ENCODE measurements at regions not wholly inside any gene's neighbourhood (a gene's known extent, or its start where the extent isn't known, plus 50 kb on each side); places are given as distances from the start of the nearest gene placed in this dataset.

- H4K91ac ChIP-seq (replicated peaks; ENCODE audit: insufficient read length, low read length), result no peak overlapping the region
- no peak overlapping the region for H3K18ac ChIP-seq (ENCODE audit: extremely low read depth, low read length)
- H3K23me2 ChIP-seq (ENCODE audit: low read depth, low read length), result no peaks in the 10 kb centered on the region
- H3K56ac ChIP-seq (replicated peaks; ENCODE audit: insufficient read length, low read depth, low read length), result no peak overlapping the region
- no peak for DNase-seq (ENCODE audit: low read depth in 1 of 2, low spot score in 2 of 2)
- FAIRE-seq, result no peak
- no peak overlapping the region for H3K4ac ChIP-seq (replicated peaks; ENCODE audit: insufficient read length, low read depth, low read length)
- ChIA-PET POLR2A (ENCODE audit: partially characterized antibody) (no interaction called here), CTCF (ENCODE audit: partially characterized antibody) (no interaction called here)
- no peak overlapping the region for H3K27ac ChIP-seq (ENCODE audit: low read depth, low read length)
- no peaks in the 10 kb centered on the region for H3K36me3 ChIP-seq (ENCODE audit: control insufficient read depth in 2 of 4, insufficient read depth in 4 of 4, low read length in 3 of 4)
- H2BK20ac ChIP-seq (ENCODE audit: low read length), result no peak overlapping the region
- H2BK12ac ChIP-seq (ENCODE audit: low read depth, low read length), result no peak overlapping the region
- no peak overlapping the region for H3K14ac ChIP-seq (ENCODE audit: insufficient read length)
- H3K4me3 ChIP-seq (ENCODE audit: extremely low read depth in 1 of 4, insufficient read depth in 2 of 4, low read depth in 3 of 4, low read length in 4 of 4), result no peak overlapping the region
- H3K23ac ChIP-seq (ENCODE audit: insufficient read length), result no peak overlapping the region
- no peak for TF ChIP-seq RFX5 (IDR thresholded peaks at IDR 0.05; ENCODE audit: borderline replicate concordance, low read depth, low read length)
- TF ChIP-seq CHD1 (IDR thresholded peaks at IDR 0.05; ENCODE audit: low read depth, low read length), result no peak
- no peak for TF ChIP-seq SIX5 (IDR thresholded peaks at IDR 0.05; ENCODE audit: low read depth, low read length)
- TF ChIP-seq ZNF274 (IDR thresholded peaks at IDR 0.05; ENCODE audit: borderline replicate concordance, extremely low read depth, low read length), result no peak
- TF ChIP-seq HDAC2 (IDR thresholded peaks at IDR 0.05; ENCODE audit: borderline replicate concordance in 1 of 2, low read depth in 2 of 2, low read length in 2 of 2), result no peak
- no peak for TF ChIP-seq BRCA1 (IDR thresholded peaks at IDR 0.05; ENCODE audit: low read depth, low read length)
- no peak for TF ChIP-seq CHD2 (IDR thresholded peaks at IDR 0.05; ENCODE audit: low read length)
- no peak for TF ChIP-seq TAF7 (optimal IDR thresholded peaks at IDR 0.05; ENCODE audit: borderline replicate concordance, low read depth, low read length)
- no peak for TF ChIP-seq EP300 (IDR thresholded peaks at IDR 0.05; ENCODE audit: borderline replicate concordance in 1 of 2, low read depth in 2 of 2, low read length in 2 of 2)
- TF ChIP-seq KDM1A (IDR thresholded peaks at IDR 0.05; ENCODE audit: borderline replicate concordance, low read length), result no peak
- TF ChIP-seq RAD21 (IDR thresholded peaks at IDR 0.05 in 1 of 2, conservative IDR thresholded peaks at IDR 0.05 in 1 of 2; ENCODE audit: low read depth in 2 of 2, low read length in 2 of 2), result no peak
- TF ChIP-seq POLR2A (IDR thresholded peaks at IDR 0.05; ENCODE audit: control extremely low read depth in 1 of 2, low read depth in 2 of 2, low read length in 2 of 2), result no peak
- no peak for TF ChIP-seq CEBPB (IDR thresholded peaks at IDR 0.05; ENCODE audit: low read depth, low read length)
- TF ChIP-seq BCL11A (IDR thresholded peaks at IDR 0.05; ENCODE audit: low read depth in 2 of 2, low read length in 2 of 2), result no peak
- TF ChIP-seq BACH1 (IDR thresholded peaks at IDR 0.05; ENCODE audit: low read length), result no peak
- no peak overlapping the region for H2AFZ ChIP-seq (ENCODE audit: low read length)
- no peak overlapping the region for H2AK5ac ChIP-seq (ENCODE audit: low read depth, low read length)
- H3K4me1 ChIP-seq (replicated peaks in 1 of 4; ENCODE audit: control insufficient read depth in 3 of 4, insufficient read depth in 4 of 4, low read length in 3 of 4), result no peaks in the 10 kb centered on the region; a peak in 1 of 7 replicates
- 100% methylated on average over 1 of the region's 1 CpG; no CpG with 5 or more reads in 1 of the 2 experiments for WGBS, 2 experiments (ENCODE audit: extremely low coverage in 1 of 2, insufficient coverage in 1 of 2, insufficient read length in 1 of 2, insufficient replicate concordance in 2 of 2, low coverage in 1 of 2, low lambda C conversion rate in 2 of 2, missing lambda C conversion rate in 1 of 2)
- no peak overlapping the region for H3K4me2 ChIP-seq (ENCODE audit: insufficient read depth in 1 of 2, low read depth in 2 of 2, low read length in 2 of 2)
- H4K20me1 ChIP-seq (replicated peaks in 1 of 2; ENCODE audit: control insufficient read depth in 1 of 2, insufficient read depth in 2 of 2, low read length in 2 of 2), result no peaks in the 10 kb centered on the region
- no peak overlapping the region for H2BK5ac ChIP-seq (ENCODE audit: low read depth, low read length)
- H4K8ac ChIP-seq (ENCODE audit: extremely low read depth, insufficient read depth, low read length), result no peak overlapping the region
- no peak overlapping the region for H2BK120ac ChIP-seq (replicated peaks; ENCODE audit: low read depth, low read length)
- H2BK15ac ChIP-seq (ENCODE audit: low read length), result no peak overlapping the region
- no peak overlapping the region for H3K9ac ChIP-seq (replicated peaks in 1 of 4; ENCODE audit: extremely low read depth in 1 of 4, low read depth in 3 of 4, low read length in 3 of 4)
- no peaks in the 10 kb centered on the region for H3K9me3 ChIP-seq (ENCODE audit: insufficient read depth in 2 of 2, low read depth in 1 of 2, low read length in 1 of 2)
- no peaks in the 10 kb centered on the region for H3K79me1 ChIP-seq (ENCODE audit: low read depth, low read length)
- no peaks in the 10 kb centered on the region for H3K79me2 ChIP-seq (ENCODE audit: control insufficient read depth in 1 of 2, insufficient read depth in 2 of 2, low read length in 2 of 2)
- no peaks in the 10 kb centered on the region for H3K27me3 ChIP-seq (replicated peaks in 1 of 4; ENCODE audit: control insufficient read depth in 3 of 4, extremely low read depth in 1 of 4, insufficient read depth in 3 of 4, low read length in 3 of 4)
- H4K5ac ChIP-seq (ENCODE audit: insufficient read length, low read depth, low read length), result no peak overlapping the region
Observed at GRCh38 chr3:111480091-111480490, 61.9 kb upstream of the CD96 start.

Measured in H1 (cell line).